ENCODE measurements at regions not wholly inside any gene's neighbourhood (a gene's known extent, or its start where the extent isn't known, plus 50 kb on each side); places are given as distances from the start of the nearest gene placed in this dataset.

GRCh38 chr14:25267186-25267585 lies 217.2 kb upstream of the STXBP6 start:
- TF ChIP-seq POLR2AphosphoS5 (IDR thresholded peaks at IDR 0.05), result no peak
- TF ChIP-seq CTCF (IDR thresholded peaks at IDR 0.05; ENCODE audit: poor library complexity, severe bottlenecking), result no peak
